Upper lobe of left lung (tissue), 4 donors: ENCODE measurements at regions not wholly inside any gene's neighbourhood (a gene's known extent, or its start where the extent isn't known, plus 50 kb on each side); places are given as distances from the start of the nearest gene placed in this dataset.

ENCODE experiments used
- CTCF ChIP-seq, 6 experiments: fragments of 450-650 bp in 4 of 6; fragments of 200-600 bp in 2 of 6; sonication (generic) in 2 of 6; IDR thresholded peaks; one replicate each; pipeline ENCODE4 v1.5.1; 2016 to 2019; ENCODE audit warnings: antibody characterized with exemption in 6 of 6
- POLR2A ChIP-seq, 4 donors: fragments of 450-650 bp; IDR thresholded peaks; one replicate each; pipeline ENCODE4 v1.5.1; 2016 to 2017; ENCODE audit warnings: antibody characterized with exemption in 4 of 4, mild to moderate bottlenecking in 2 of 4
- POLR2AphosphoS5 ChIP-seq, 2 donors: sonication (generic); formaldehyde crosslinking; IDR thresholded peaks; one replicate each; pipeline ENCODE4 v1.5.1; 2017; ENCODE audit warnings: antibody characterized with exemption in 2 of 2

- TF ChIP-seq CTCF (IDR thresholded peaks at IDR 0.05) (no peak), POLR2AphosphoS5 (IDR thresholded peaks at IDR 0.05) (no peak), POLR2A (IDR thresholded peaks at IDR 0.05) (no peak)
Measured at GRCh38 chr2:35409762-35410161, 945.8 kb upstream of the CRIM1 start.
